Liver (tissue), 8 donors: ENCODE measurements at regions not wholly inside any gene's neighbourhood (a gene's known extent, or its start where the extent isn't known, plus 50 kb on each side); places are given as distances from the start of the nearest gene placed in this dataset.

Source experiments
- DNase-seq: peaks from one replicate; pipeline ENCODE4 v3.0.0-alpha.2; 2017; ENCODE audit warnings: low spot score
- H3K27ac ChIP-seq, 2 donors: one replicate each; pipeline ENCODE4 v1.7.0; 2013; ENCODE audit warnings: inconsistent platforms in 2 of 2, low read length in 2 of 2, control low read depth in 1 of 2, low read depth in 1 of 2, mild to moderate bottlenecking in 1 of 2
- H3K27me3 ChIP-seq, 4 donors: one replicate each; pipeline versions ENCODE4 v1.6.1 to v1.7.0; 2013; ENCODE audit warnings: low read length in 3 of 4, inconsistent platforms in 1 of 4, mild to moderate bottlenecking in 1 of 4, moderate library complexity in 1 of 4; ENCODE audit not compliant: control insufficient read depth in 4 of 4, insufficient read depth in 4 of 4
- H3K36me3 ChIP-seq, 4 donors: one replicate each; pipeline versions ENCODE4 v1.6.1 to v1.7.0; 2013; ENCODE audit warnings: low read length in 3 of 4, mild to moderate bottlenecking in 3 of 4, low read depth in 1 of 4, moderate library complexity in 1 of 4; ENCODE audit not compliant: control insufficient read depth in 4 of 4, insufficient read depth in 3 of 4
- H3K4me1 ChIP-seq, 4 donors: one replicate each; pipeline versions ENCODE4 v1.6.1 to v1.7.0; 2013; ENCODE audit warnings: low read length in 3 of 4, mild to moderate bottlenecking in 3 of 4, moderate library complexity in 1 of 4; ENCODE audit not compliant: control insufficient read depth in 4 of 4, insufficient read depth in 4 of 4
- H3K4me3 ChIP-seq, 3 donors: one replicate each; pipeline versions ENCODE4 v1.6.1 to v1.7.0; 2013; ENCODE audit warnings: low read length in 3 of 3, control low read depth in 1 of 3, low read depth in 1 of 3, mild to moderate bottlenecking in 1 of 3
- H3K9ac ChIP-seq, 2 donors: one replicate each; pipeline ENCODE4 v1.7.0; 2013; ENCODE audit warnings: low read length in 2 of 2, mild to moderate bottlenecking in 2 of 2, moderate library complexity in 2 of 2, control low read depth in 1 of 2, low read depth in 1 of 2
- H3K9me3 ChIP-seq, 4 donors: one replicate each; pipeline versions ENCODE4 v1.6.1 to v1.7.0; 2013; ENCODE audit warnings: low read length in 3 of 4; ENCODE audit not compliant: control insufficient read depth in 4 of 4
- EGR1 ChIP-seq, 2 donors: IDR thresholded peaks; 2 replicates each; pipeline ENCODE4 v1.6.1; 2016 to 2018; ENCODE audit warnings: antibody characterized with exemption in 2 of 2, low read depth in 2 of 2
- FOXA1 ChIP-seq: IDR thresholded peaks from 2 replicates; pipeline ENCODE4 v1.6.1; 2016; ENCODE audit warnings: antibody characterized with exemption
- FOXA2 ChIP-seq: IDR thresholded peaks from 2 replicates; pipeline ENCODE4 v1.6.1; 2016; ENCODE audit warnings: antibody characterized with exemption
- GABPA ChIP-seq, 2 donors: IDR thresholded peaks in 1 of 2; conservative IDR thresholded peaks in 1 of 2; 2 replicates each; pipeline ENCODE4 v1.6.1; 2016; ENCODE audit warnings: antibody characterized with exemption in 2 of 2, mild to moderate bottlenecking in 1 of 2, moderate library complexity in 1 of 2
- HNF4A ChIP-seq, 2 donors: conservative IDR thresholded peaks; 2 replicates each; pipeline ENCODE4 v1.6.1; 2016; ENCODE audit warnings: antibody characterized with exemption in 2 of 2, mild to moderate bottlenecking in 2 of 2
- HNF4G ChIP-seq: IDR thresholded peaks from 2 replicates; pipeline ENCODE4 v1.6.1; 2016; ENCODE audit warnings: antibody characterized with exemption
- JUND ChIP-seq, 2 donors: IDR thresholded peaks; 2 replicates each; pipeline ENCODE4 v1.6.1; 2016; ENCODE audit warnings: antibody characterized with exemption in 2 of 2
- NR2F2 ChIP-seq: IDR thresholded peaks from 2 replicates; pipeline ENCODE4 v1.6.1; 2016; ENCODE audit warnings: antibody characterized with exemption
- RAD21 ChIP-seq, 2 donors: IDR thresholded peaks; 2 replicates each; pipeline ENCODE4 v1.6.1; 2016; ENCODE audit warnings: antibody characterized with exemption in 2 of 2, mild to moderate bottlenecking in 2 of 2
- RXRA ChIP-seq, 2 donors: IDR thresholded peaks; 2 replicates each; pipeline ENCODE4 v1.6.1; 2017 to 2018; ENCODE audit warnings: antibody characterized with exemption in 2 of 2, mild to moderate bottlenecking in 1 of 2
- SP1 ChIP-seq: IDR thresholded peaks from 2 replicates; pipeline ENCODE4 v1.6.1; 2018; ENCODE audit warnings: antibody characterized with exemption, mild to moderate bottlenecking
- TAF1 ChIP-seq: conservative IDR thresholded peaks from 2 replicates; pipeline ENCODE4 v1.6.1; 2016; ENCODE audit warnings: antibody characterized with exemption, mild to moderate bottlenecking
- YY1 ChIP-seq: IDR thresholded peaks from 2 replicates; pipeline ENCODE4 v1.6.1; 2016; ENCODE audit warnings: antibody characterized with exemption, mild to moderate bottlenecking
- WGBS: extraction: QIAGEN DNeasy Blood & Tissue Kit; methylation state at CpG from one replicate; pipeline ENCODE4 v1.1.7; 2013; 5-methylcytosine and 5-hydroxymethylcytosine counted together
- TF ChIP-seq, protein P1 (sequence below): IDR thresholded peaks from 2 replicates; pipeline ENCODE4 v1.6.1; 2016; ENCODE audit warnings: antibody characterized with exemption
- TF ChIP-seq, protein P2 (sequence below): fragments of 150-350 bp; IDR thresholded peaks from 2 replicates; pipeline ENCODE4 v1.5.1; 2017; ENCODE audit warnings: improper control_type of control experiment, low read depth, low read length; ENCODE audit not compliant: missing input control
- TF ChIP-seq, protein P3 (sequence below): IDR thresholded peaks from 2 replicates; pipeline ENCODE4 v1.6.1; 2016; ENCODE audit warnings: antibody characterized with exemption, mild to moderate bottlenecking
- donor health status: healthy.
- donor health status: healthy.
- donor health status: healthy.
- donor health status: healthy.
- donor health status: healthy.

DNA sequence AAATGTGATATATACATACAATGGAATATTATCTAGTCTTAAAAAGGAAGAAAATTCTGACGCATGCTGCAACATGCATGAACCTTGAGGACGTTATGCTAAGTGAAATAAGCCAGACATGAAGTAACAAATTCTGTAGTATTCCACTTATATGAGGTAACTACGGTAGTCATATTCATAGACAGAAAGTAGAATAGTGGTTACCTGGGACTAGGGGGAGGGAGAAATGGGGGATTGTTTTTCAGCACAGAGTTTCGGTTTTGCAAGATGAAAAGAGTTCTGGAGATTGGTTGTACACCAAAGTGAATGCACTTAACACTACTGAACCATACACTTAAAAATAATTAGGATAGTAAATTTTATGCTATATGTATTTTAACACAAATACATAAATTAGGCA, 192.3 kb upstream of the FOXN2 start:
- TF ChIP-seq EGR1 (IDR thresholded peaks at IDR 0.05; ENCODE audit: low read depth in 2 of 2) (no peak), SP1 (no peak), GABPA (IDR thresholded peaks at IDR 0.05 in 1 of 2, conservative IDR thresholded peaks at IDR 0.05 in 1 of 2) (no peak), RXRA (IDR thresholded peaks at IDR 0.05) (no peak), FOXA2 (no peak), HNF4A (conservative IDR thresholded peaks at IDR 0.05) (no peak), JUND (IDR thresholded peaks at IDR 0.05) (no peak)
- TF ChIP-seq, protein P1, sequence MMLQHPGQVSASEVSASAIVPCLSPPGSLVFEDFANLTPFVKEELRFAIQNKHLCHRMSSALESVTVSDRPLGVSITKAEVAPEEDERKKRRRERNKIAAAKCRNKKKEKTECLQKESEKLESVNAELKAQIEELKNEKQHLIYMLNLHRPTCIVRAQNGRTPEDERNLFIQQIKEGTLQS = no peak
- TF ChIP-seq, protein P2, sequence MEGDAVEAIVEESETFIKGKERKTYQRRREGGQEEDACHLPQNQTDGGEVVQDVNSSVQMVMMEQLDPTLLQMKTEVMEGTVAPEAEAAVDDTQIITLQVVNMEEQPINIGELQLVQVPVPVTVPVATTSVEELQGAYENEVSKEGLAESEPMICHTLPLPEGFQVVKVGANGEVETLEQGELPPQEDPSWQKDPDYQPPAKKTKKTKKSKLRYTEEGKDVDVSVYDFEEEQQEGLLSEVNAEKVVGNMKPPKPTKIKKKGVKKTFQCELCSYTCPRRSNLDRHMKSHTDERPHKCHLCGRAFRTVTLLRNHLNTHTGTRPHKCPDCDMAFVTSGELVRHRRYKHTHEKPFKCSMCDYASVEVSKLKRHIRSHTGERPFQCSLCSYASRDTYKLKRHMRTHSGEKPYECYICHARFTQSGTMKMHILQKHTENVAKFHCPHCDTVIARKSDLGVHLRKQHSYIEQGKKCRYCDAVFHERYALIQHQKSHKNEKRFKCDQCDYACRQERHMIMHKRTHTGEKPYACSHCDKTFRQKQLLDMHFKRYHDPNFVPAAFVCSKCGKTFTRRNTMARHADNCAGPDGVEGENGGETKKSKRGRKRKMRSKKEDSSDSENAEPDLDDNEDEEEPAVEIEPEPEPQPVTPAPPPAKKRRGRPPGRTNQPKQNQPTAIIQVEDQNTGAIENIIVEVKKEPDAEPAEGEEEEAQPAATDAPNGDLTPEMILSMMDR = no peak
- Histone ChIP-seq H3K27ac (no peak overlapping the region), H3K27me3 (peaks cover 0 to 2% (median 0%) of the 10 kb centered on the region in 4 donors), H3K4me1 (peaks cover 0 to 2% (median 0%) of the 10 kb centered on the region in 4 donors), H3K36me3 (no peaks in the 10 kb centered on the region), H3K9ac (no peak overlapping the region), H3K9me3 (no peaks in the 10 kb centered on the region), H3K4me3 (no peak overlapping the region)
- WGBS = 94% methylated on average over 4 of the region's 4 CpGs
- no peak for DNase-seq

DNA sequence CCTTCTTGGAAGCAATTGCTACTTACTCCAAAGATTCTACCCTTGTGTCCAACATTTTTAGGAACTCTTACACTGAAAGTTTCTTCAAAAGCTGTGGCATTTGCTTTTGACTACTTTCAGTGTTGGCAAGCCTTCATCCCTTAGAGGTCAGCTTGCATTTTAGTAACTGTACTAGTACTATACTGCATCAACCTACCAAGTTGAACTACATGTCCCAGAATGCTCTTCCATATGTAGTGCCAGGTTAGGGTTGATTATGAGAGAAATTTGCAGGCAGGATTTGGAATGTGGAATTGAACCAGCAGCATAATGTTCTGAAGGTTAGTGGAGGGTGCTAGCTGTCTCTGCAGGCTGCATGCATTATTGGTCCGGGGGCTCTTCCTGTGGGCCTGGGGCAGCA, 189.9 kb upstream of the FOXN2 start:
- DNase-seq = no peak
- Histone ChIP-seq H3K4me1 (peaks cover 0 to 2% (median 0%) of the 10 kb centered on the region in 4 donors), H3K36me3 (no peaks in the 10 kb centered on the region), H3K9me3 (no peaks in the 10 kb centered on the region), H3K9ac (no peak overlapping the region), H3K27ac (no peak overlapping the region), H3K4me3 (no peak overlapping the region), H3K27me3 (peaks cover 0 to 2% (median 0%) of the 10 kb centered on the region in 4 donors)
- WGBS = 98% methylated on average over 1 of the region's 1 CpG
- TF ChIP-seq JUND (IDR thresholded peaks at IDR 0.05) = no peak
- no peak for TF ChIP-seq GABPA (IDR thresholded peaks at IDR 0.05 in 1 of 2, conservative IDR thresholded peaks at IDR 0.05 in 1 of 2)
- TF ChIP-seq EGR1 (IDR thresholded peaks at IDR 0.05; ENCODE audit: low read depth in 2 of 2) = no peak
- TF ChIP-seq NR2F2 = no peak
- TF ChIP-seq FOXA1 = no peak
- TF ChIP-seq, protein P2 = no peak

DNA sequence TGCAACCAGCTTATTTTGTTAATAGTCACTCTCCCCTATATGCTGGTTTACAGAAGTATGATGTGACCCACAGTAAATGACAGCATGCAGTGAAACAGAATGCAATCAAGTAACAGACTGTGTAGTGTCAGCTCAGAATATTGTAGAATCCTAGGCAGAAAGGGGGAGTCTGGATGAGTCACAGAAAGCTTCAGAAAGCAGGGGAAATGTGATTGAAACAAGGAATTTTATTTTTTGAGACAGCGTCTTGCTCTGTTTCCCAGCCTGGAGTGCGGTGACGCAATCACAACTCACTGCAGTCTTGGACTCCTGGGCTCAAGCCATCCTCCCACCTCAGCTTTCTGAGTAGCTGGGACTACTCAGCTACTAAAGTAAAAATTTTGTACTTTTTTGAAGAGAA, 188.3 kb upstream of the FOXN2 start:
- Histone ChIP-seq H3K9me3 (no peaks in the 10 kb centered on the region), H3K27me3 (peaks cover 0 to 2% (median 0%) of the 10 kb centered on the region in 4 donors), H3K4me3 (no peak overlapping the region), H3K36me3 (no peaks in the 10 kb centered on the region), H3K27ac (no peak overlapping the region), H3K4me1 (no peaks in the 10 kb centered on the region), H3K9ac (no peak overlapping the region)
- WGBS = 92% methylated on average over 3 of the region's 3 CpGs
- no peak for DNase-seq
- no peak for TF ChIP-seq RAD21 (IDR thresholded peaks at IDR 0.05)
- TF ChIP-seq SP1 = no peak
- TF ChIP-seq YY1 = no peak
- TF ChIP-seq, protein P2 = no peak
- TF ChIP-seq HNF4G = no peak
- TF ChIP-seq, protein P3, sequence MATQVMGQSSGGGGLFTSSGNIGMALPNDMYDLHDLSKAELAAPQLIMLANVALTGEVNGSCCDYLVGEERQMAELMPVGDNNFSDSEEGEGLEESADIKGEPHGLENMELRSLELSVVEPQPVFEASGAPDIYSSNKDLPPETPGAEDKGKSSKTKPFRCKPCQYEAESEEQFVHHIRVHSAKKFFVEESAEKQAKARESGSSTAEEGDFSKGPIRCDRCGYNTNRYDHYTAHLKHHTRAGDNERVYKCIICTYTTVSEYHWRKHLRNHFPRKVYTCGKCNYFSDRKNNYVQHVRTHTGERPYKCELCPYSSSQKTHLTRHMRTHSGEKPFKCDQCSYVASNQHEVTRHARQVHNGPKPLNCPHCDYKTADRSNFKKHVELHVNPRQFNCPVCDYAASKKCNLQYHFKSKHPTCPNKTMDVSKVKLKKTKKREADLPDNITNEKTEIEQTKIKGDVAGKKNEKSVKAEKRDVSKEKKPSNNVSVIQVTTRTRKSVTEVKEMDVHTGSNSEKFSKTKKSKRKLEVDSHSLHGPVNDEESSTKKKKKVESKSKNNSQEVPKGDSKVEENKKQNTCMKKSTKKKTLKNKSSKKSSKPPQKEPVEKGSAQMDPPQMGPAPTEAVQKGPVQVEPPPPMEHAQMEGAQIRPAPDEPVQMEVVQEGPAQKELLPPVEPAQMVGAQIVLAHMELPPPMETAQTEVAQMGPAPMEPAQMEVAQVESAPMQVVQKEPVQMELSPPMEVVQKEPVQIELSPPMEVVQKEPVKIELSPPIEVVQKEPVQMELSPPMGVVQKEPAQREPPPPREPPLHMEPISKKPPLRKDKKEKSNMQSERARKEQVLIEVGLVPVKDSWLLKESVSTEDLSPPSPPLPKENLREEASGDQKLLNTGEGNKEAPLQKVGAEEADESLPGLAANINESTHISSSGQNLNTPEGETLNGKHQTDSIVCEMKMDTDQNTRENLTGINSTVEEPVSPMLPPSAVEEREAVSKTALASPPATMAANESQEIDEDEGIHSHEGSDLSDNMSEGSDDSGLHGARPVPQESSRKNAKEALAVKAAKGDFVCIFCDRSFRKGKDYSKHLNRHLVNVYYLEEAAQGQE = no peak
- no peak for TF ChIP-seq HNF4A (conservative IDR thresholded peaks at IDR 0.05)
- TF ChIP-seq TAF1 = no peak
- no peak for TF ChIP-seq FOXA2
- TF ChIP-seq, protein P1 = no peak
- no peak for TF ChIP-seq GABPA (IDR thresholded peaks at IDR 0.05 in 1 of 2, conservative IDR thresholded peaks at IDR 0.05 in 1 of 2)
- TF ChIP-seq FOXA1 = no peak
- no peak for TF ChIP-seq JUND (IDR thresholded peaks at IDR 0.05)
- TF ChIP-seq NR2F2 = no peak
